ENCODE measurements at regions not wholly inside any gene's neighbourhood (a gene's known extent, or its start where the extent isn't known, plus 50 kb on each side); places are given as distances from the start of the nearest gene placed in this dataset.

- no peaks in the 10 kb centered on the region for H3K9me3 ChIP-seq (ENCODE audit: control insufficient read depth, insufficient read depth, low read length)
- no peaks in the 10 kb centered on the region for H3K36me3 ChIP-seq (ENCODE audit: control insufficient read depth, insufficient read depth, low read length)
- peaks cover 11% of the 10 kb centered on the region for H3K27me3 ChIP-seq (ENCODE audit: control insufficient read depth, insufficient read depth, low read length)
These were observed 280.8 kb downstream of the ZEB1 start for GRCh38 chr10:31599626-31600504.

GRCh38 chr10:31596765-31597164 is 277.7 kb downstream of the ZEB1 start:
- Histone ChIP-seq H3K9ac (ENCODE audit: low read depth, low read length) (no peak overlapping the region), H3K9me3 (ENCODE audit: control insufficient read depth, insufficient read depth, low read length) (no peaks in the 10 kb centered on the region), H3K4me1 (ENCODE audit: control insufficient read depth, insufficient read depth, low read length) (no peaks in the 10 kb centered on the region), H3K27me3 (ENCODE audit: control insufficient read depth, insufficient read depth, low read length) (peaks cover 6% of the 10 kb centered on the region), H3K36me3 (ENCODE audit: control insufficient read depth, insufficient read depth, low read length) (no peaks in the 10 kb centered on the region), H3K4me3 (ENCODE audit: low read depth, low read length) (no peak overlapping the region)

More at GRCh38 chr10:31599626-31600504, 280.8 kb downstream of the ZEB1 start:
- Histone ChIP-seq H3K4me3 (ENCODE audit: low read depth, low read length) (no peak overlapping the region), H3K9ac (ENCODE audit: low read depth, low read length) (no peak overlapping the region), H3K4me1 (ENCODE audit: control insufficient read depth, insufficient read depth, low read length) (peaks cover 2% of the 10 kb centered on the region)

DNA sequence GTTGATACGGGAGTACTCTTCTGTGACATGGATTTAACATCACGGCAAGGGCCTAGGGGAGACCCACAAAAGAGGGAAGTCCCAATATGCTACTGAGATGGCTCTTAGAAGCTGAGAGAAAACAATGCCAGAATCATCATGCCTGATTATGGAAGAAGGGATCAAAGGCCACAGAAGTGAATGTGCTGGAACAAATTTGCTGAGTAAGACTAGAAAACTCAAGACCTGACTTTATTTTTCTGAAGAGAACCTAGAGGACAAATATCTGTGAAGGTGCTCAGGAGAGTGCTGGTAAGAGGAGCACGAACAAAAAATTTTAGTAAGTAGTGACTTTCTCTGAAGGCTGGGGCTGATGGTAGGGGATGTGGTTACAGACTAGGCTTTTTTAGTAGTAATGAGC is 277.0 kb downstream of the ZEB1 start:
- H3K9me3 ChIP-seq (ENCODE audit: control insufficient read depth, insufficient read depth, low read length), result no peaks in the 10 kb centered on the region
- H3K27me3 ChIP-seq (ENCODE audit: control insufficient read depth, insufficient read depth, low read length), result peaks cover 6% of the 10 kb centered on the region
- no peak overlapping the region for H3K9ac ChIP-seq (ENCODE audit: low read depth, low read length)
- H3K36me3 ChIP-seq (ENCODE audit: control insufficient read depth, insufficient read depth, low read length), result no peaks in the 10 kb centered on the region
- H3K4me1 ChIP-seq (ENCODE audit: control insufficient read depth, insufficient read depth, low read length), result no peaks in the 10 kb centered on the region
- no peak overlapping the region for H3K4me3 ChIP-seq (ENCODE audit: low read depth, low read length)

DNA sequence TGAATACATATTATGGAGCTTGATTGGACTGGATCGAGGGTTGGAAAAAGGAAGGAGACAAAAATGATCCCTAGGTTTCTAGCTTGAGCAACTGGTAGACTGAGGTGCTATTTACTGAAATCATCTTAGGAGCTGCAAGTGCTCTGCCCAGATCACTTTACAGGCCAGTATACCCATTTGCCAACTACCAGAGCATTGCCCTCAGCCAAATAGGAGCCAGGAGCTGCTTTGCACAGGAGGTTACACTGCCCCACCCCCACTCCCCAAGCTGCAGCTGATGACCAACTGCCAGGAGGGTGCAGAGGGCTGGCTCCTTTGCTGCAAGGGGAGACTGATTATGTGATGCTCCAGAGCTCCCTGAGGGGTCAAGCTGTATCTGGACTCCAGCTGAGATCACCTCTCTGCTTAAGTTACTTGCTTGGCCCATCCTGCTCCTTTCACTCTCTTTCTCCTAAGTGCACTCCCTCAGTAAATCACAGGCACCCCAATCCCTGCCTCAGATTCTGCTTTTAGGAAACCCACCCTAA is 275.4 kb downstream of the ZEB1 start:
- Histone ChIP-seq H3K4me1 (ENCODE audit: control insufficient read depth, insufficient read depth, low read length) (no peaks in the 10 kb centered on the region), H3K9ac (ENCODE audit: low read depth, low read length) (no peak overlapping the region), H3K9me3 (ENCODE audit: control insufficient read depth, insufficient read depth, low read length) (no peaks in the 10 kb centered on the region), H3K27me3 (ENCODE audit: control insufficient read depth, insufficient read depth, low read length) (peaks cover 1% of the 10 kb centered on the region), H3K4me3 (ENCODE audit: low read depth, low read length) (no peak overlapping the region), H3K36me3 (ENCODE audit: control insufficient read depth, insufficient read depth, low read length) (no peaks in the 10 kb centered on the region)

DNA sequence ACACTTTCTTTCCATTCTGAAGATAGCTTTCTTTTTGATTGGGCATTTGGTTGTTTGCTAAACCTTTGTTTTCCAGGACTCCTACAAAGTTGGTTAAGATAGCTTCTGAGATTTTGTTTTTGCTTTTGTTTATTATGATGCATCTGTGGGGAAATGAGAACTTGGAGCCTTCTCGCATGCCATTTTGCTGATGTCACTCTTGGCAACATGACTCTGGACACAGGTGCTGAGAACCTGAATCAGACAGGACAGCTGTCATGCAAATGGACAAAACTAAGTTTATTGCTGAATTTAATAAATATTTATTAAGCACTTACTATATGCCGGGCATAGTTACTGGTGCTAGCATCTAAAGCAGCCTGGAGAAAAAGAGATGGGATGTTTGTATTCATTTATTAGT is 274.1 kb downstream of the ZEB1 start:
- Histone ChIP-seq H3K9me3 (ENCODE audit: control insufficient read depth, insufficient read depth, low read length) (no peaks in the 10 kb centered on the region), H3K4me3 (ENCODE audit: low read depth, low read length) (no peak overlapping the region), H3K36me3 (ENCODE audit: control insufficient read depth, insufficient read depth, low read length) (no peaks in the 10 kb centered on the region), H3K27me3 (ENCODE audit: control insufficient read depth, insufficient read depth, low read length) (no peaks in the 10 kb centered on the region), H3K9ac (ENCODE audit: low read depth, low read length) (no peak overlapping the region), H3K4me1 (ENCODE audit: control insufficient read depth, insufficient read depth, low read length) (no peaks in the 10 kb centered on the region)

DNA sequence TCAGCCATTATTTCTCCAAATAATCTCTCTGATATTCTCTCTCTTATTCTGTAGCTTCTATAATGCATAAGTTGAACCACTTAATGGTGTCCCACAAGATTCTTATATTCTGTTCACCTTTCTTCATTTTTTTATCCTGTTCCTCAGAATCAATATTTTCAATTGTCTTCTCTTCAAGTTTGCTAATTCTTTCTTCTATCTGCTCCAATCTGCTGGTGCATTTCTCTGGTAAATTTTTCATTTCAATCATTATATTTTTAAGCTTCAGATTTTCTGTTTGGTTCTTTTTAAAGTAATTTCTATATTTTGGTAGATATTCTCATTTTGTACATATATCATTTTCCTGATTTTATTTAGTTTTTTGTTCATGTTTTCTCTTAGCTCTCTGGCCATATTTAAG is 272.6 kb downstream of the ZEB1 start:
- no peak overlapping the region for H3K4me3 ChIP-seq (ENCODE audit: low read depth, low read length)
- no peaks in the 10 kb centered on the region for H3K27me3 ChIP-seq (ENCODE audit: control insufficient read depth, insufficient read depth, low read length)
- no peaks in the 10 kb centered on the region for H3K36me3 ChIP-seq (ENCODE audit: control insufficient read depth, insufficient read depth, low read length)
- H3K9me3 ChIP-seq (ENCODE audit: control insufficient read depth, insufficient read depth, low read length), result no peaks in the 10 kb centered on the region
- H3K4me1 ChIP-seq (ENCODE audit: control insufficient read depth, insufficient read depth, low read length), result no peaks in the 10 kb centered on the region
- H3K9ac ChIP-seq (ENCODE audit: low read depth, low read length), result no peak overlapping the region

GRCh38 chr10:31590023-31590800 is 271.2 kb downstream of the ZEB1 start:
- Histone ChIP-seq H3K4me3 (ENCODE audit: low read depth, low read length) (no peak overlapping the region), H3K27me3 (ENCODE audit: control insufficient read depth, insufficient read depth, low read length) (no peaks in the 10 kb centered on the region), H3K4me1 (ENCODE audit: control insufficient read depth, insufficient read depth, low read length) (no peaks in the 10 kb centered on the region), H3K9ac (ENCODE audit: low read depth, low read length) (no peak overlapping the region), H3K36me3 (ENCODE audit: control insufficient read depth, insufficient read depth, low read length) (no peaks in the 10 kb centered on the region), H3K9me3 (ENCODE audit: control insufficient read depth, insufficient read depth, low read length) (no peaks in the 10 kb centered on the region)

DNA sequence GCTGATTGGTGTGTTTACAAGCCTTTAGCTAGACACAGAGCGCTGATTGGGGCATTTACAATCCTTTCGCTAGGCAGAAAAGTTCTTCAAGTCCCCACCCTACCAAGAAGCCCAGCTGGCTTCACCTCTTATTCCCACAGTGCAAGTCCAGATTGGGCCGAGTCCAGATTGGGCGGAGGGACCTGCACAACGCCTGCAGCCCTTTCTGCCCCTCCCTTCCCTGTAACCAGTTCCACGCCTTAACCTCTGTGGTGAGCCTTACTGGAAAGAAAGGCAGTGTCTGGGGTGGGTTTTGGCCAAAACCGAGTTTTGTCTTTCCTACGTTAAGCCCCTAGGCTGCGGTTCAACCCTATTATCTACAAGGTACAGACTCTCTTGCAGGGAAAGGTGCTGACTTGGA is 268.7 kb downstream of the ZEB1 start:
- no peaks in the 10 kb centered on the region for H3K36me3 ChIP-seq (ENCODE audit: control insufficient read depth, insufficient read depth, low read length)
- no peaks in the 10 kb centered on the region for H3K27me3 ChIP-seq (ENCODE audit: control insufficient read depth, insufficient read depth, low read length)
- H3K9ac ChIP-seq (ENCODE audit: low read depth, low read length), result no peak overlapping the region
- H3K4me3 ChIP-seq (ENCODE audit: low read depth, low read length), result no peak overlapping the region
- no peaks in the 10 kb centered on the region for H3K4me1 ChIP-seq (ENCODE audit: control insufficient read depth, insufficient read depth, low read length)
- no peaks in the 10 kb centered on the region for H3K9me3 ChIP-seq (ENCODE audit: control insufficient read depth, insufficient read depth, low read length)

DNA sequence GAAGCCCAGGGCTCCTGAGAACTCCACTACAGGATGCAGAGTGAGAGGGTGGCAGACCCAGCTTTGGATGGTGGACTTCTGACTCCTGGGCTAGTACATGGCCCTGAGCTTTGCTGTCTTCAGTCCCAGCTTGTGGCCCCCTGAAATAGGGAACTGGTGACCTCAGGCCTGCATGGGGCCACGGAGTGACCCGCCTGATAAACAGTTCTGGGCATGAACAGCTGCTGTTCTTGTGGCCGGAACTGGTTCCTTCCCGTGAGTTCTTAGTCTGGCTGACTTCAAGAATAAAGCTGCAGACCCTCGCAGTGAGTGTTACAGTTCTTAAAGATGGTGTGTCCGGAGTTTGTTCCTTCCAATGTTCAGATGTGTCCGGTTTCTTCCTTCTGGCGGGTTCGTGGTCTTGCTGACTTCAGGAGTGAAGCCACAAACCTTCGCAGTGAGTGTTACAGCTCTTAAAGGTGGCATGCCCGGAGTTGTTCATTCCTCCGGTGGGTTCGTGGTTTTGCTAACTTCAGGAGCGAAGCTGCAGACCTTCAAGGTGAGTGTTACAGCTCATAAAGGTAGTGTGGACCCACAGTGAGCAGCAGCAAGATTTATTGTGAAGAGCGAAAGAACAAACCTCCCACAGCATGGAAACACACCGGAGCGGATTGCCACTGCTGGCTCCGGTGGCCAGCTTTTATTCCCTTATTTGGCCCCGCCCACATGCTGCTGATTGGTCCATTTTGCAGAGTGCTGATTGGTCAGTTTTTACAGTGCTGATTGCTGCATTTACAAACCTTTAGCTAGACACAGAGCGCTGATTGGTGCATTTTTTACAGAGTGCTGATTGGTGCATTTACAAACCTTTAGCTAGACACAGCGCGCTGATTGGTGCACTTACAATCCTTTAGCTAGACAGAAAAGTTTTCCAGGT is 268.0 kb downstream of the ZEB1 start:
- H3K36me3 ChIP-seq (ENCODE audit: control insufficient read depth, insufficient read depth, low read length), result no peaks in the 10 kb centered on the region
- H3K9me3 ChIP-seq (ENCODE audit: control insufficient read depth, insufficient read depth, low read length), result no peaks in the 10 kb centered on the region
- no peak overlapping the region for H3K4me3 ChIP-seq (ENCODE audit: low read depth, low read length)
- no peaks in the 10 kb centered on the region for H3K27me3 ChIP-seq (ENCODE audit: control insufficient read depth, insufficient read depth, low read length)
- no peak overlapping the region for H3K9ac ChIP-seq (ENCODE audit: low read depth, low read length)
- no peaks in the 10 kb centered on the region for H3K4me1 ChIP-seq (ENCODE audit: control insufficient read depth, insufficient read depth, low read length)

DNA sequence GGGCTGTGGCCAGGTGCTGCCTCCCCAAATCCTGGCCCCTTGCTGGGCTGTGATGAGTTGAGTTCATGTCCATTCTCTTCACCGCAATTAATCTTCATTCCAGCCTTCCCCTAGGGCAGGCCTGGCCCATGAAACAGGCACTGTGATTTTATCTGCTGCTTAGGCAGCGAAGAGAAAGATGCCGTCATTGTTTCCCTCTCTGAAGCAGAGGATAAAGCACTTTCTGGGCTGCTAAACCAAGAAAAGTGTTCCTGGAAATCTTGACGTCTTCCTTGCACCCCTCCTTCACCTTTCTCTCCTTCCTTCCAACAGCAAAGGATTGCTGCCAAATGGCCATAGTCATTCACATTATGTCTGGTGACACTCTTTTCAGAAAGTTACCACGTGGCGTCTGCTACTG is 265.9 kb downstream of the ZEB1 start:
- Histone ChIP-seq H3K4me1 (ENCODE audit: control insufficient read depth, insufficient read depth, low read length) (no peaks in the 10 kb centered on the region), H3K9ac (ENCODE audit: low read depth, low read length) (no peak overlapping the region), H3K4me3 (ENCODE audit: low read depth, low read length) (no peak overlapping the region), H3K27me3 (ENCODE audit: control insufficient read depth, insufficient read depth, low read length) (no peaks in the 10 kb centered on the region), H3K9me3 (ENCODE audit: control insufficient read depth, insufficient read depth, low read length) (no peaks in the 10 kb centered on the region), H3K36me3 (ENCODE audit: control insufficient read depth, insufficient read depth, low read length) (no peaks in the 10 kb centered on the region)

DNA sequence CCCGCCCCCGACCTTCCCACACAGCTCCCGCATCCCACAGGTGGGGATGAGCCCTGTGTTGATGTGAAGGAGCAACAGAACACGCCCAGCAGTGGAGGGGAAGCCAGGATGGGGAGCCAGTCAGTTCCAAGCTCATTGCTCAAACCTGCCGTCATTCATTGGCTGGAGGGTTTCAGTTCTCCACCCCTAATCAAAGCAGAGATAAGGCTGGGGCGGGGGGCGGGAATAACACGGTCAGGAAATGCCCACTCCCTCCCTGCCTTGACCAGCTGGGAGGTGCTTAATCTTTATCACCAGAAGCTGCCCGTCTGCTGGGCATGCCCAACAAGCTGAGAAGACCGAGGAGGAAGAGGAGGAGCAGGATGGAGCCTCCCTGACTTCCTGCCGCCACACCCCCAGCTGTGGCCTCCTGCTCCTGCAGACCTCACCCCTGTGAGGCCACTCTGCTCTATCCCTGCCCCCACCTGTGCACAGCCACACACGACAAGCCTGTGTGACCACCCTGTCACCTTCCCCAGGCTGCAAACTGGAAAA is 265.1 kb downstream of the ZEB1 start:
- H3K9ac ChIP-seq (ENCODE audit: low read depth, low read length), result no peak overlapping the region
- H3K9me3 ChIP-seq (ENCODE audit: control insufficient read depth, insufficient read depth, low read length), result no peaks in the 10 kb centered on the region
- no peak overlapping the region for H3K4me3 ChIP-seq (ENCODE audit: low read depth, low read length)
- no peaks in the 10 kb centered on the region for H3K27me3 ChIP-seq (ENCODE audit: control insufficient read depth, insufficient read depth, low read length)
- H3K4me1 ChIP-seq (ENCODE audit: control insufficient read depth, insufficient read depth, low read length), result no peaks in the 10 kb centered on the region
- H3K36me3 ChIP-seq (ENCODE audit: control insufficient read depth, insufficient read depth, low read length), result no peaks in the 10 kb centered on the region
